Right atrium auricular region (tissue), 2 donors: ENCODE measurements at regions not wholly inside any gene's neighbourhood (a gene's known extent, or its start where the extent isn't known, plus 50 kb on each side); places are given as distances from the start of the nearest gene placed in this dataset.

Source experiments
- DNase-seq: peaks from one replicate; pipeline ENCODE4 v3.0.0-alpha.2; 2019; ENCODE audit warnings: low spot score
- H3K27ac ChIP-seq, 2 donors: fragments of 200-600 bp; sonication (generic); 1 replicate in 1 of 2; 2 replicates in 1 of 2; pipeline ENCODE4 v1.5.1; 2016 to 2019
- H3K27me3 ChIP-seq, 2 donors: fragments of 200-600 bp; sonication (generic); one replicate each; pipeline versions ENCODE4 v1.5.1 to v1.6.0; 2017 to 2019
- H3K36me3 ChIP-seq: fragments of 200-600 bp; sonication (generic); one replicate; pipeline ENCODE4 v1.5.1; 2016
- H3K4me1 ChIP-seq, 2 donors: fragments of 200-600 bp; sonication (generic); one replicate each; pipeline versions ENCODE4 v1.5.1 to v1.6.0; 2017 to 2019
- H3K4me3 ChIP-seq, 2 donors: fragments of 200-600 bp; sonication (generic); 1 replicate in 1 of 2; 2 replicates in 1 of 2; pipeline ENCODE4 v1.5.1; 2017 to 2019; ENCODE audit warnings: mild to moderate bottlenecking in 1 of 2, moderate library complexity in 1 of 2
- H3K9me3 ChIP-seq, 2 donors: fragments of 200-600 bp; sonication (generic); one replicate each; pipeline ENCODE4 v1.5.1; 2019
- TF ChIP-seq, protein P1 (sequence below), 2 donors: fragments of 200-600 bp; sonication (generic); IDR thresholded peaks; one replicate each; pipeline ENCODE4 v1.5.1; 2019; ENCODE audit warnings: antibody characterized with exemption in 2 of 2

- Histone ChIP-seq H3K4me1 (no peaks in the 10 kb centered on the region), H3K9me3 (peaks cover 0 to 10% of the 10 kb centered on the region in 2 donors), H3K36me3 (no peaks in the 10 kb centered on the region), H3K27me3 (no peaks in the 10 kb centered on the region), H3K4me3 (no peak overlapping the region), H3K27ac (no peak overlapping the region)
- TF ChIP-seq, protein P1, sequence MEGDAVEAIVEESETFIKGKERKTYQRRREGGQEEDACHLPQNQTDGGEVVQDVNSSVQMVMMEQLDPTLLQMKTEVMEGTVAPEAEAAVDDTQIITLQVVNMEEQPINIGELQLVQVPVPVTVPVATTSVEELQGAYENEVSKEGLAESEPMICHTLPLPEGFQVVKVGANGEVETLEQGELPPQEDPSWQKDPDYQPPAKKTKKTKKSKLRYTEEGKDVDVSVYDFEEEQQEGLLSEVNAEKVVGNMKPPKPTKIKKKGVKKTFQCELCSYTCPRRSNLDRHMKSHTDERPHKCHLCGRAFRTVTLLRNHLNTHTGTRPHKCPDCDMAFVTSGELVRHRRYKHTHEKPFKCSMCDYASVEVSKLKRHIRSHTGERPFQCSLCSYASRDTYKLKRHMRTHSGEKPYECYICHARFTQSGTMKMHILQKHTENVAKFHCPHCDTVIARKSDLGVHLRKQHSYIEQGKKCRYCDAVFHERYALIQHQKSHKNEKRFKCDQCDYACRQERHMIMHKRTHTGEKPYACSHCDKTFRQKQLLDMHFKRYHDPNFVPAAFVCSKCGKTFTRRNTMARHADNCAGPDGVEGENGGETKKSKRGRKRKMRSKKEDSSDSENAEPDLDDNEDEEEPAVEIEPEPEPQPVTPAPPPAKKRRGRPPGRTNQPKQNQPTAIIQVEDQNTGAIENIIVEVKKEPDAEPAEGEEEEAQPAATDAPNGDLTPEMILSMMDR (IDR thresholded peaks at IDR 0.05), result no peak
- DNase-seq, result no peak
These were observed 141.2 kb downstream of the CDC5L start for GRCh38 chr6:44528716-44529115.

DNA sequence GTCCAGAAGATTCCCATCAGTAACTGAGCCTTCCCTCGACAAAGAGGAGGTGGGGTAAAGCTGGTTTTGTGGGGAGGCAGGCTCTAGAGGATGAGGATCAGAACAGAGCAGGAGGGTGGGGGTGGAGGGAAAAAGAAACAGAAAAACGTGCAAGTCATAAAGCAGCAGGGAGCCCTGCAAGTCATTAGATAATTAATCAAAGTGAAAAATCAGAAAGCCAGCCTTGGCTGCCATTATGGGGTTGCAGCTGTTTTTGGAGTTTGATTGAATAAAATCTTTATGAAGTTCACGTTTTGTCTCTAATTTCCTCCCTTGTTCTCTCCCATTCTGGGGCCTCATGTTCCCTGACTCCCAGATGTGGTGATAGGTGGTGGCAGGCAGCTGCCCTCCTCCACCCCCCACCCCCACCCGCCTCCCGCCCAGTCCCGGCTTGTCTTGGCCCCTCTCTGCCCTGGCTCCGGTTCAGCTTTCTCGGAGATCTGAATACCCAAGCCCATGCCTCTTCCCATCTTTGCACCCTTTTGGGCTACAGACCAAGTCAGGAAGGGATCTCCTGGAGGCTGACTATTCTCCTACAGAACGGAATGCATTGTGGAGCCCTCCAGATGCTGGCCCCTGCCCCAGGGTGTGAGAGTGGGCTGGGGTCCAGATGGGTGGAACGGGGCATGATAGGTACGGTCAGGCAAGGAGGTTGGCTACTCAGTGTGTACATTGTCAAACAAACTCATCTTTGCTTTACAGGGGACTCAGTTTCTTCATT is 141.8 kb downstream of the CDC5L start:
- no peak overlapping the region for H3K4me3 ChIP-seq
- TF ChIP-seq, protein P1 (IDR thresholded peaks at IDR 0.05), result no peak
- no peak for DNase-seq
- H3K27ac ChIP-seq, result no peak overlapping the region
- peaks cover 0 to 4% of the 10 kb centered on the region in 2 donors for H3K9me3 ChIP-seq
- H3K4me1 ChIP-seq, result no peaks in the 10 kb centered on the region
- no peaks in the 10 kb centered on the region for H3K36me3 ChIP-seq
- no peaks in the 10 kb centered on the region for H3K27me3 ChIP-seq

GRCh38 chr6:44530209-44530909 is 142.9 kb downstream of the CDC5L start:
- Histone ChIP-seq H3K27me3 (no peaks in the 10 kb centered on the region), H3K4me1 (no peaks in the 10 kb centered on the region), H3K9me3 (no peaks in the 10 kb centered on the region), H3K4me3 (no peak overlapping the region), H3K36me3 (no peaks in the 10 kb centered on the region), H3K27ac (no peak overlapping the region)
- DNase-seq, result no peak
- TF ChIP-seq, protein P1 (IDR thresholded peaks at IDR 0.05), result no peak

DNA sequence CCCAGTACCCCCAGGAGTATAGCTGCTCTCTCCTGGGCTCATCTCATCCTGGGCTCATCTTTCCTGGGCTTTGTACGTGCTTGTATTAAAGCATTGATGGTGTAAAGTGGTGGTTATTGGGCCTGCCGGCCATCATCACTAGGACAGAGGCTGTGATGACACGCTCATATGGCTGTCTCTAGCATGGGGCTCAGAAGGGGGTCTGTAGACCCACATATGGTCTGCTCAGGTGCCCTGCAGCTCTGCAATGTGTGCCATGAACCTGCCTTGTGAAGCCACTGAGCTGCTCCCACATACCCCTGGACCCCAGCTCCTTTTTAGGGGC is 143.4 kb downstream of the CDC5L start:
- Histone ChIP-seq H3K27ac (no peak overlapping the region), H3K9me3 (no peaks in the 10 kb centered on the region), H3K4me3 (no peak overlapping the region), H3K36me3 (no peaks in the 10 kb centered on the region), H3K27me3 (no peaks in the 10 kb centered on the region), H3K4me1 (no peaks in the 10 kb centered on the region)
- DNase-seq, result no peak
- TF ChIP-seq, protein P1 (IDR thresholded peaks at IDR 0.05), result no peak

DNA sequence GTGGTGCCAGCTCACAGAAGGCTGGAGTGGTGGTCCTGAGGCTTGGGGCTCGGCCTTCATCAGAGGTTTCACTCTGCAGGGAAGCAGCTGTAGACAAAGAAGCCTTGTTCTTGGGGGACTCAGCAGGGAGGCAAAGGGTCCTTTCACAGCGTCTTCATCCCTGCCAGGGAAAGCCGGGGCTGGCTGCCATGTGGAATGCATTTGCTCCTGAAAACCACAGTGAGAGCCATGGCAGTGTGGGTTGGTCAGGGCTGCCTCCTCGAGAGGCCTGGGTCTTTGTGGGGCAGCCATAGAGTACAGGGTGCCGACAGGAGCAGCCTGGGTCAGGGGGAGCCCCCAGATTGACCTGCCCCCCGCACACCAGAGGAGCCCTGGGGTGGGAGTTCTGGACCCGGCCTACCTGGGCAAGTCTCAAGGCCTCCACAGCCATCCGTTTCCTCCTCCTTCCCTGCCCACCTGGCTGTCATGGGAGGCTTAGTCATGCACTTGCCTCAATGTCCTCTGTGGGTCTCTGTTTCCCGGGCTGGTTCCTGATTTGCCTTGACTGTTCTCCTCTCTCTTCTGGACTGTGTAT is 144.0 kb downstream of the CDC5L start:
- no peaks in the 10 kb centered on the region for H3K27me3 ChIP-seq
- no peaks in the 10 kb centered on the region for H3K4me1 ChIP-seq
- H3K36me3 ChIP-seq, result no peaks in the 10 kb centered on the region
- DNase-seq, result no peak
- no peaks in the 10 kb centered on the region for H3K9me3 ChIP-seq
- H3K27ac ChIP-seq, result no peak overlapping the region
- no peak overlapping the region for H3K4me3 ChIP-seq
- TF ChIP-seq, protein P1 (IDR thresholded peaks at IDR 0.05), result no peak
